ENCODE measurements at regions not wholly inside any gene's neighbourhood (a gene's known extent, or its start where the extent isn't known, plus 50 kb on each side); places are given as distances from the start of the nearest gene placed in this dataset.
"Not testable (repeated sequence)": the region's sequence is repeated elsewhere in the genome, so short reads cannot be mapped to it uniquely, and the experiment has no call there.

- no peak for DNase-seq
Observed at GRCh38 chr6:91094806-91095475, 508.1 kb upstream of the MAP3K7 start.

- no peak for DNase-seq
Observed at GRCh38 chr6:91094341-91094740, 507.5 kb upstream of the MAP3K7 start.

GRCh38 chr6:91088976-91089375, 502.1 kb upstream of the MAP3K7 start:
- no peak for DNase-seq

GRCh38 chr6:91088515-91088914, 501.6 kb upstream of the MAP3K7 start:
- no peak for DNase-seq

GRCh38 chr6:91087908-91088307, 501.0 kb upstream of the MAP3K7 start:
- DNase-seq = no peak

- DNase-seq = no peak
Observed at GRCh38 chr6:91083211-91083610, 496.3 kb upstream of the MAP3K7 start.

GRCh38 chr6:91082311-91082832, 495.5 kb upstream of the MAP3K7 start:
- no peak for DNase-seq

GRCh38 chr6:91081452-91082067, 494.7 kb upstream of the MAP3K7 start:
- DNase-seq = peak; percentile 34 to 39

GRCh38 chr6:91080871-91081270, 494.0 kb upstream of the MAP3K7 start:
- DNase-seq = no peak

- DNase-seq = no peak
Observed at GRCh38 chr6:91079969-91080368, 493.1 kb upstream of the MAP3K7 start.

GRCh38 chr6:91075244-91075976, 488.5 kb upstream of the MAP3K7 start:
- no peak for DNase-seq

- no peak for DNase-seq
Observed at GRCh38 chr6:91063362-91063761, 476.5 kb upstream of the MAP3K7 start.

- no peak for DNase-seq
Observed at GRCh38 chr6:91057689-91058088, 470.8 kb upstream of the MAP3K7 start.

- DNase-seq = no peak
Observed at GRCh38 chr6:91055959-91056358, 469.1 kb upstream of the MAP3K7 start.

GRCh38 chr6:91052473-91053450, 465.9 kb upstream of the MAP3K7 start:
- DNase-seq = not testable (repeated sequence)

- DNase-seq = no peak
Observed at GRCh38 chr6:91045161-91045560, 458.3 kb upstream of the MAP3K7 start.

- DNase-seq = no peak
Observed at GRCh38 chr6:91043751-91044150, 456.9 kb upstream of the MAP3K7 start.

GRCh38 chr6:91042656-91043055, 455.8 kb upstream of the MAP3K7 start:
- no peak for DNase-seq

GRCh38 chr6:91033964-91034363, 447.1 kb upstream of the MAP3K7 start:
- DNase-seq = no peak

GRCh38 chr6:91031581-91031980, 444.7 kb upstream of the MAP3K7 start:
- DNase-seq = no peak

- no peak for DNase-seq
Observed at GRCh38 chr6:91029211-91029610, 442.3 kb upstream of the MAP3K7 start.

GRCh38 chr6:91023529-91023928, 436.7 kb upstream of the MAP3K7 start:
- DNase-seq = no peak
